K562 (cell line): ENCODE measurements at regions not wholly inside any gene's neighbourhood (a gene's known extent, or its start where the extent isn't known, plus 50 kb on each side); places are given as distances from the start of the nearest gene placed in this dataset.
A peak's percentile ranks its signal among the peaks of the same experiment; 100 is the strongest.

Experiments
- ATAC-seq: fragments of 200-7000 bp; cut with Tn5 transposase; 3 replicates; pipeline ENCODE4 v1.9.1; 2020; ENCODE audit warnings: moderate library complexity
- BruUV-seq: library from RNA; stranded (reverse); fragments of 400-500 nt; replicated peaks from 2 replicates; lab custom pipeline; 2021; lab: Mats Ljungman, UMichigan
- CTCF ChIA-PET: fragments of 300-600 bp; formaldehyde crosslinking; extraction: SDS; loops from one replicate; lab custom pipeline; 2021; ENCODE audit warnings: low intra/inter-chr PET ratio; lab: Yijun Ruan, JAX
- POLR2A ChIA-PET: fragments of 300-600, 350-650 bp; sonication (Branson Sonifier 250); formaldehyde crosslinking; extraction: SDS; loops from one replicate; lab custom pipeline; 2021; ENCODE audit warnings: antibody characterized with exemption, inconsistent platforms; lab: Yijun Ruan, JAX
- DNase-seq, 4 experiments: peaks; one replicate each; pipeline versions ENCODE4 v3.0.0 to v3.0.0-alpha.2; 2011 to 2018; ENCODE audit warnings: low spot score in 3 of 4, mixed read lengths in 3 of 4; ENCODE audit errors: extremely low read depth in 1 of 4
- FAIRE-seq: peaks from 2 replicates; lab custom pipeline; 2011; peaks lifted over from hg19 to GRCh38; lab: Jason Lieb, UNC
- H2AFZ ChIP-seq: 2 replicates; pipeline ENCODE4 v1.6.0; 2011; ENCODE audit warnings: low read depth, low read length, control low read depth, inconsistent platforms
- H3K27ac ChIP-seq: fragments of 200-600 bp; 3 replicates; pipeline ENCODE4 v1.8.0; 2011; ENCODE audit warnings: low read depth, mild to moderate bottlenecking, control low read depth, inconsistent platforms, low read length, moderate library complexity, mixed read lengths; ENCODE audit errors: extremely low read depth
- H3K27me3 ChIP-seq, 2 experiments: fragments of 300-600 bp in 1 of 2; 2 replicates in 1 of 2; 3 replicates in 1 of 2; pipeline versions ENCODE4 v1.6.0 to v1.8.0; 2011; ENCODE audit warnings: inconsistent platforms in 2 of 2, low read length in 2 of 2, mild to moderate bottlenecking in 1 of 2, mixed read lengths in 1 of 2, moderate library complexity in 1 of 2; ENCODE audit not compliant: control insufficient read depth in 2 of 2, insufficient read depth in 2 of 2
- H3K36me3 ChIP-seq: fragments of 300-600 bp; 3 replicates; pipeline ENCODE4 v1.8.0; 2011; ENCODE audit warnings: mild to moderate bottlenecking, low read length, inconsistent platforms; ENCODE audit not compliant: control insufficient read depth, insufficient read depth
- H3K4me1 ChIP-seq, 2 experiments: fragments of 200-600 bp in 1 of 2; replicated peaks in 1 of 2; 2 replicates in 1 of 2; 3 replicates in 1 of 2; pipeline versions ENCODE4 v1.5.1 to v1.8.0; 2011; ENCODE audit warnings: inconsistent platforms in 2 of 2, low read length in 2 of 2, mild to moderate bottlenecking in 1 of 2, mixed read lengths in 1 of 2, moderate library complexity in 1 of 2; ENCODE audit not compliant: control insufficient read depth in 2 of 2, insufficient read depth in 2 of 2
- H3K4me2 ChIP-seq: 2 replicates; pipeline ENCODE4 v1.6.1; 2011; ENCODE audit warnings: low read length, control low read depth, inconsistent platforms, mixed read lengths; ENCODE audit not compliant: insufficient read depth
- H3K4me3 ChIP-seq: fragments of 200-600 bp; sonication (generic), shearing (Covaris generic); 2 replicates; pipeline ENCODE4 v1.5.1; 2016; ENCODE audit warnings: control low read depth, inconsistent platforms
- H3K79me2 ChIP-seq: fragments of 200-600 bp; 3 replicates; pipeline ENCODE4 v1.8.0; 2011; ENCODE audit warnings: low read length, inconsistent platforms; ENCODE audit not compliant: control insufficient read depth, insufficient read depth
- H3K9ac ChIP-seq, 2 experiments: 2 replicates each; pipeline versions ENCODE4 v1.6.0 to v1.6.1; 2011; ENCODE audit warnings: low read depth in 2 of 2, low read length in 2 of 2, control low read depth in 1 of 2, inconsistent platforms in 1 of 2, mild to moderate bottlenecking in 1 of 2, mixed read lengths in 1 of 2; ENCODE audit not compliant: insufficient read depth in 1 of 2
- H3K9me1 ChIP-seq: one replicate; pipeline ENCODE4 v1.6.0; 2011; ENCODE audit warnings: inconsistent platforms, mild to moderate bottlenecking, low read length, moderate library complexity; ENCODE audit not compliant: control insufficient read depth, insufficient read depth
- H3K9me3 ChIP-seq: replicated peaks from 2 replicates; pipeline ENCODE4 v1.5.1; 2011; ENCODE audit warnings: low read depth, low read length, inconsistent platforms; ENCODE audit not compliant: control insufficient read depth, insufficient read depth
- H4K20me1 ChIP-seq: replicated peaks from 2 replicates; pipeline ENCODE4 v1.6.1; 2011; ENCODE audit warnings: low read length, inconsistent platforms, mixed read lengths; ENCODE audit not compliant: control insufficient read depth, insufficient read depth
- ARID4B ChIP-seq: sonication (generic); formaldehyde crosslinking; IDR thresholded peaks from 2 replicates; pipeline ENCODE4 v1.8.0; 2022; ENCODE audit warnings: mild to moderate bottlenecking, missing genetic modification reagents
- ETV6 ChIP-seq, 3 experiments: fragments of 150-350 bp in 1 of 3; sonication (generic) in 1 of 3; formaldehyde crosslinking in 1 of 3; IDR thresholded peaks; 2 replicates each; pipeline versions ENCODE4 v1.6.1 to v1.8.0; 2014 to 2022; ENCODE audit warnings: borderline replicate concordance in 2 of 3, low read depth in 2 of 3, antibody characterized with exemption in 1 of 3, low read length in 1 of 3, mild to moderate bottlenecking in 1 of 3, missing genetic modification reagents in 1 of 3
- NFXL1 ChIP-seq: fragments of 450-650 bp; formaldehyde crosslinking; IDR thresholded peaks from 2 replicates; pipeline ENCODE4 v1.4.0; 2021; ENCODE audit warnings: mild to moderate bottlenecking
- PRMT5 ChIP-seq: sonication (generic); formaldehyde crosslinking; IDR thresholded peaks from 2 replicates; pipeline ENCODE4 v1.5.0; 2020; ENCODE audit warnings: missing genetic modification reagents
- SMAD2 ChIP-seq: fragments of 150-350 bp; IDR thresholded peaks from 2 replicates; pipeline ENCODE4 v1.6.1; 2014; ENCODE audit warnings: low read depth, mild to moderate bottlenecking, low read length
- TCF7L2 ChIP-seq: fragments of 150-350 bp; IDR thresholded peaks from 2 replicates; pipeline ENCODE4 v1.6.1; 2016; ENCODE audit warnings: low read depth, mild to moderate bottlenecking, low read length, moderate library complexity
- ZNF586 ChIP-seq: fragments of 450-650 bp; formaldehyde crosslinking; conservative IDR thresholded peaks from 2 replicates; pipeline ENCODE4 v1.4.0; 2020; ENCODE audit warnings: mild to moderate bottlenecking, moderate library complexity
- ZNF77 ChIP-seq: fragments of 250-450 bp; sonication (Bioruptor Pico); IDR thresholded peaks from 2 replicates; pipeline ENCODE4 v1.5.0; 2020
- ZZZ3 ChIP-seq: fragments of 450-650 bp; IDR thresholded peaks from 2 replicates; pipeline ENCODE4 v1.6.1; 2016; ENCODE audit warnings: antibody characterized with exemption, mild to moderate bottlenecking, moderate library complexity
- WGBS: fragments of 100-300 bp; shearing (Covaris generic); methylation state at CpG from one replicate; pipeline ENCODE4 v1.1.6; 2016; ENCODE audit warnings: low coverage, mixed read lengths; ENCODE audit not compliant: insufficient coverage; ENCODE audit errors: missing lambda C conversion rate; 5-methylcytosine and 5-hydroxymethylcytosine counted together
- in situ Hi-C: fragments of 300-500 bp; cut with MboI; formaldehyde crosslinking; loops from 4 replicates; pipeline ENCODE4 v1.15.0; 2018; ENCODE audit warnings: inconsistent platforms, mixed read lengths
- intact Hi-C: fragments of 100-400 bp; cut with micrococcal nuclease; formaldehyde crosslinking; loops from 2 replicates; pipeline ENCODE4 v1.14.2; 2022
- TF ChIP-seq, protein P1 (sequence below): IDR thresholded peaks from 3 replicates; pipeline ENCODE4 v1.6.1; 2011; ENCODE audit warnings: borderline replicate concordance, mild to moderate bottlenecking; ENCODE audit not compliant: insufficient read length, insufficient read depth
- TF ChIP-seq, protein P2 (sequence below): fragments of 250-450 bp; sonication (Bioruptor Pico); IDR thresholded peaks from 2 replicates; pipeline ENCODE4 v1.4.0; 2020; ENCODE audit warnings: mild to moderate bottlenecking, moderate library complexity

DNA sequence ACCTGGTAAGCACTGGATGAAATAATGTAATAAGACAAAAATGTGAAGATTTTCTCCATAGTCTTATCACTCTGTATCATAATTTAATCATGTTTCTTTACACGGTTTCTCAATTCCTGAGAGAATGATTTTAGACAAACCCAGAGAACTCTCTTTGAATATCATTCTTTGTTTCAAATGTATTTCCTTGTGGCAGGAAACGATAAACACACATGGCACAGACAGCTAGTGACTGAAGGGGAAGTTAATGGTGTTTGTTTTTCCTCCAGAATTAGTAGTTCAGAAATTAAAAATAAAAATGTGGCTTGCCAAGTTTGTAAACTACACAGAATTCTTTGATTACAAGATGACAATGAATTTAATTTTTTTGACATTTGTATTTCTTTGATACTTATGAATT, 163.7 kb upstream of the PRPS1L1 start (continued):
- TF ChIP-seq, protein P1, sequence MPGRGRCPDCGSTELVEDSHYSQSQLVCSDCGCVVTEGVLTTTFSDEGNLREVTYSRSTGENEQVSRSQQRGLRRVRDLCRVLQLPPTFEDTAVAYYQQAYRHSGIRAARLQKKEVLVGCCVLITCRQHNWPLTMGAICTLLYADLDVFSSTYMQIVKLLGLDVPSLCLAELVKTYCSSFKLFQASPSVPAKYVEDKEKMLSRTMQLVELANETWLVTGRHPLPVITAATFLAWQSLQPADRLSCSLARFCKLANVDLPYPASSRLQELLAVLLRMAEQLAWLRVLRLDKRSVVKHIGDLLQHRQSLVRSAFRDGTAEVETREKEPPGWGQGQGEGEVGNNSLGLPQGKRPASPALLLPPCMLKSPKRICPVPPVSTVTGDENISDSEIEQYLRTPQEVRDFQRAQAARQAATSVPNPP = no peak
- no peak for TF ChIP-seq ARID4B (CRISPR knock-in tag)
- no peak for TF ChIP-seq SMAD2

- CTCF ChIA-PET = no interaction called here
- Histone ChIP-seq H3K27ac (no peak overlapping the region), H3K9me1 (no peaks in the 10 kb centered on the region), H4K20me1 (no peaks in the 10 kb centered on the region), H3K4me2 (no peak overlapping the region), H3K4me1 (no peaks in the 10 kb centered on the region), H2AFZ (peak overlapping the region; percentile 36), H3K9ac (no peak overlapping the region), H3K79me2 (no peaks in the 10 kb centered on the region), H3K4me3 (no peak overlapping the region), H3K36me3 (no peaks in the 10 kb centered on the region), H3K9me3 (no peaks in the 10 kb centered on the region), H3K27me3 (no peaks in the 10 kb centered on the region)
- WGBS = 80% methylated on average over 8 of the region's 8 CpGs
- POLR2A ChIA-PET = no interaction called here
- no peak for ATAC-seq
- in situ Hi-C loops (no loop called here), intact Hi-C loops (no loop called here)
- no peak for FAIRE-seq
- no peak for DNase-seq
- BruUV-seq = no TSS peak
- TF ChIP-seq ZNF77 = no peak
- TF ChIP-seq, protein P2, sequence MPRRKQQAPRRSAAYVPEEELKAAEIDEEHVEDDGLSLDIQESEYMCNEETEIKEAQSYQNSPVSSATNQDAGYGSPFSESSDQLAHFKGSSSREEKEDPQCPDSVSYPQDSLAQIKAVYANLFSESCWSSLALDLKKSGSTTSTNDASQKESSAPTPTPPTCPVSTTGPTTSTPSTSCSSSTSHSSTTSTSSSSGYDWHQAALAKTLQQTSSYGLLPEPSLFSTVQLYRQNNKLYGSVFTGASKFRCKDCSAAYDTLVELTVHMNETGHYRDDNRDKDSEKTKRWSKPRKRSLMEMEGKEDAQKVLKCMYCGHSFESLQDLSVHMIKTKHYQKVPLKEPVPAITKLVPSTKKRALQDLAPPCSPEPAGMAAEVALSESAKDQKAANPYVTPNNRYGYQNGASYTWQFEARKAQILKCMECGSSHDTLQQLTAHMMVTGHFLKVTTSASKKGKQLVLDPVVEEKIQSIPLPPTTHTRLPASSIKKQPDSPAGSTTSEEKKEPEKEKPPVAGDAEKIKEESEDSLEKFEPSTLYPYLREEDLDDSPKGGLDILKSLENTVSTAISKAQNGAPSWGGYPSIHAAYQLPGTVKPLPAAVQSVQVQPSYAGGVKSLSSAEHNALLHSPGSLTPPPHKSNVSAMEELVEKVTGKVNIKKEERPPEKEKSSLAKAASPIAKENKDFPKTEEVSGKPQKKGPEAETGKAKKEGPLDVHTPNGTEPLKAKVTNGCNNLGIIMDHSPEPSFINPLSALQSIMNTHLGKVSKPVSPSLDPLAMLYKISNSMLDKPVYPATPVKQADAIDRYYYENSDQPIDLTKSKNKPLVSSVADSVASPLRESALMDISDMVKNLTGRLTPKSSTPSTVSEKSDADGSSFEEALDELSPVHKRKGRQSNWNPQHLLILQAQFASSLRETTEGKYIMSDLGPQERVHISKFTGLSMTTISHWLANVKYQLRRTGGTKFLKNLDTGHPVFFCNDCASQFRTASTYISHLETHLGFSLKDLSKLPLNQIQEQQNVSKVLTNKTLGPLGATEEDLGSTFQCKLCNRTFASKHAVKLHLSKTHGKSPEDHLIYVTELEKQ = no peak
- no peak for TF ChIP-seq TCF7L2
- TF ChIP-seq NFXL1 (CRISPR knock-in tag) = no peak
- no peak for TF ChIP-seq ZZZ3
- TF ChIP-seq ZNF586 (CRISPR knock-in tag) = no peak
- no peak for TF ChIP-seq PRMT5
- TF ChIP-seq ETV6 (IDR thresholded peaks at IDR 0.05; ENCODE audit: borderline replicate concordance in 1 of 2, low read depth in 2 of 2, low read length in 1 of 2) = no peak
- TF ChIP-seq ETV6 (CRISPR knock-in tag; IDR thresholded peaks at IDR 0.05; ENCODE audit: borderline replicate concordance) = no peak
Measured at GRCh38 chr7:18191862-18192625, 164.4 kb upstream of the PRPS1L1 start.
